GM13977 (cell line): ENCODE measurements at regions not wholly inside any gene's neighbourhood (a gene's known extent, or its start where the extent isn't known, plus 50 kb on each side); places are given as distances from the start of the nearest gene placed in this dataset.

Experiments used
- DNase-seq: peaks from one replicate; pipeline ENCODE4 v3.0.0; 2012; ENCODE audit warnings: low spot score
- CTCF ChIP-seq: IDR thresholded peaks from 2 replicates; pipeline ENCODE4 v1.5.1; 2012; ENCODE audit warnings: mild to moderate bottlenecking, control low read depth; ENCODE audit not compliant: insufficient read depth; ENCODE audit errors: extremely low read depth, missing control alignments
- in situ Hi-C: fragments of 300-500 bp; cut with MboI; formaldehyde crosslinking; loops from one replicate; pipeline ENCODE4 v1.12.0; 2022; ENCODE audit warnings: low sequenced_read_pairs, low pct_unique_long_range_greater_than_20kb, mixed read lengths, inconsistent platforms; ENCODE audit not compliant: unreplicated experiment

- in situ Hi-C loops = no loop called here
- no peak for TF ChIP-seq CTCF
- no peak for DNase-seq
Measured at GRCh38 chr12:86367137-86367536, 110.9 kb upstream of the MGAT4C start.

- no peak for TF ChIP-seq CTCF
- DNase-seq = no peak
- in situ Hi-C loops = no loop called here
Measured at GRCh38 chr12:86349196-86349595, 93.0 kb upstream of the MGAT4C start.

DNA sequence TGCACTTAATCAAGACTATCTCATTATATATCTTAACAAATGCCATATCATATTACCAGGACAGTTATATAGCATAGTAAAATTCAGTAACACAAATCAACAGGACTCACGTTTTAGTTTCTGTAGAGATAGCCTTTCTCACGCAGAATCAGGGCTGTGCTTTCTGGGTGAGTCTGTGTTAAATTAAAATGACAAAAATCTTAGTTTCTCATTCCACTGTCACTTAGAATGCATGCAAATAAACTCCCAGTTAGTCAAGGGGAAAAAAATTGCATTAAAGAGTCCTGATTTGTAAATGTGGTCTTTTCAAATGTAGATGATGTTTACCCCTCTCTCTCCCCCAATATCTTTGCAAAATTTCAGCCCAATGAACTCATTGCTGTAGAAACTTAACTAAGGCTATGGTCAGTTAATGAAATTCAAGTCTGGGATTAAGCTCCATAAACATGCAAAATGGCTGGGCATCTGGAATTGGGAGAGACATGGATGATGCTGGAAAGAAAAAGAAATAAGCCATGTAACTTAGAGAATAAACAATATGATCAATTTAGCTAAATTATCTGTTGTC lies 77.8 kb upstream of the MGAT4C start:
- no peak for DNase-seq
- in situ Hi-C loops = no loop called here
- no peak for TF ChIP-seq CTCF

- in situ Hi-C loops = no loop called here
- no peak for TF ChIP-seq CTCF
- no peak for DNase-seq
Measured at GRCh38 chr12:86331457-86331856, 75.3 kb upstream of the MGAT4C start.

DNA sequence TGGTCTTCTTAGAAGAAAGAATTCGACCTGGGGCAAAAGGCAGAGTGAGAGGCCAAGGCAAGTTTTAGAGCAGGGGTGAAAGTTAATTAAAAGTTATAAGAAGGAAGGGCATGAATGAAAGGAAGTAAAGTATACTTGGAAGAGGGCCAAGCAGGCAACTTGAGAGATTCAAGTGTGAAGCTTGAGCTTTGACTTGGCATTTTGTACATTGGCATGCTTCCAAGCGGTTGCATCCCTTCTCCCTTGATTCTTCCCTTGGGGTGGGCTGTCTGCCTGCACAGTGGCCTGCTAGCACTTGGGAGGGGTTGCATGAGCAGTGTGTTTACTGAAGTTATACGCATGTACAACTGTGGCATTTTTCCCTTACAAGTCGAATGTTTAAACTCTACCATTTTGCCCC lies 74.8 kb upstream of the MGAT4C start:
- no peak for TF ChIP-seq CTCF
- DNase-seq = no peak

GRCh38 chr12:86312232-86312631 lies 56.0 kb upstream of the MGAT4C start:
- TF ChIP-seq CTCF = no peak
- no peak for DNase-seq
- in situ Hi-C loops = no loop called here

More for the DNA sequence above, 74.8 kb upstream of the MGAT4C start:
- in situ Hi-C loops = no loop called here
